ENCODE measurements at regions not wholly inside any gene's neighbourhood (a gene's known extent, or its start where the extent isn't known, plus 50 kb on each side); places are given as distances from the start of the nearest gene placed in this dataset.
A peak's percentile ranks its signal among the peaks of the same experiment; 100 is the strongest.
"Not testable (repeated sequence)": the region's sequence is repeated elsewhere in the genome, so short reads cannot be mapped to it uniquely, and the experiment has no call there.

GRCh38 chr3:25916321-25916720 lies 126.4 kb downstream of the OXSM start:
- Histone ChIP-seq H3K36me3 (ENCODE audit: control insufficient read depth in 4 of 4, insufficient read depth in 4 of 4, low read length in 4 of 4) (no peaks in the 10 kb centered on the region), H3K9ac (ENCODE audit: insufficient read depth in 1 of 2, low read length in 2 of 2) (no peak overlapping the region), H3K9me3 (ENCODE audit: control insufficient read depth in 4 of 4, insufficient read depth in 3 of 4, low read length in 3 of 4) (peaks cover 0 to 2% (median 0%) of the 10 kb centered on the region in 4 donors), H3K27ac (ENCODE audit: low read depth in 1 of 2, low read length in 1 of 2) (no peak overlapping the region), H3K4me1 (ENCODE audit: control insufficient read depth in 5 of 5, insufficient read depth in 5 of 5, low read length in 5 of 5) (no peaks in the 10 kb centered on the region), H3K4me3 (no peak overlapping the region), H3K27me3 (ENCODE audit: control insufficient read depth in 3 of 3, insufficient read depth in 3 of 3, low read length in 2 of 3) (no peaks in the 10 kb centered on the region)
- no peak for ATAC-seq (ENCODE audit: insufficient read depth, low FRiP score)
- 3 to 21% methylated on average over 1 of the region's 1 CpG for WGBS, 2 donors
- no peak for TF ChIP-seq CTCF (IDR thresholded peaks at IDR 0.05; ENCODE audit: control extremely low read depth, extremely low read depth)
- peak in 2 of 3 donors; percentile 29 to 55 for DNase-seq

- H3K9me3 ChIP-seq (ENCODE audit: control insufficient read depth in 4 of 4, insufficient read depth in 3 of 4, low read length in 3 of 4): peaks cover 0 to 14% (median 2%) of the 10 kb centered on the region in 4 donors
- not testable (repeated sequence) for H3K27ac ChIP-seq (ENCODE audit: low read depth in 1 of 2, low read length in 1 of 2); H3K4me3 ChIP-seq; H3K4me1 ChIP-seq (ENCODE audit: control insufficient read depth in 5 of 5, insufficient read depth in 5 of 5, low read length in 5 of 5); H3K27me3 ChIP-seq (ENCODE audit: control insufficient read depth in 3 of 3, insufficient read depth in 3 of 3, low read length in 2 of 3); H3K9ac ChIP-seq (ENCODE audit: insufficient read depth in 1 of 2, low read length in 2 of 2); ATAC-seq (ENCODE audit: insufficient read depth, low FRiP score); DNase-seq; H3K36me3 ChIP-seq (ENCODE audit: control insufficient read depth in 4 of 4, insufficient read depth in 4 of 4, low read length in 4 of 4)
- 90 to 95% methylated on average over 6 of the region's 6 CpGs for WGBS, 2 donors
Observed at GRCh38 chr3:25931967-25932366, 142.1 kb downstream of the OXSM start.

GRCh38 chr3:25938566-25939325 lies 148.9 kb downstream of the OXSM start:
- no peaks in the 10 kb centered on the region for H3K36me3 ChIP-seq (ENCODE audit: control insufficient read depth in 4 of 4, insufficient read depth in 4 of 4, low read length in 4 of 4)
- 57 to 62% methylated on average over 2 of the region's 2 CpGs for WGBS, 2 donors
- no peaks in the 10 kb centered on the region for H3K27me3 ChIP-seq (ENCODE audit: control insufficient read depth in 3 of 3, insufficient read depth in 3 of 3, low read length in 2 of 3)
- H3K9me3 ChIP-seq (ENCODE audit: control insufficient read depth in 4 of 4, insufficient read depth in 3 of 4, low read length in 3 of 4): peaks cover 0 to 2% (median 0%) of the 10 kb centered on the region in 4 donors
- no peak for DNase-seq
- H3K9ac ChIP-seq (ENCODE audit: insufficient read depth in 1 of 2, low read length in 2 of 2): no peak overlapping the region
- TF ChIP-seq CTCF (IDR thresholded peaks at IDR 0.05; ENCODE audit: control extremely low read depth, extremely low read depth): no peak
- no peak for ATAC-seq (ENCODE audit: insufficient read depth, low FRiP score)
- no peaks in the 10 kb centered on the region for H3K4me1 ChIP-seq (ENCODE audit: control insufficient read depth in 5 of 5, insufficient read depth in 5 of 5, low read length in 5 of 5)
- no peak overlapping the region for H3K27ac ChIP-seq (ENCODE audit: low read depth in 1 of 2, low read length in 1 of 2)
- H3K4me3 ChIP-seq: no peak overlapping the region

- H3K27me3 ChIP-seq (ENCODE audit: control insufficient read depth in 3 of 3, insufficient read depth in 3 of 3, low read length in 2 of 3): no peaks in the 10 kb centered on the region
- ATAC-seq (ENCODE audit: insufficient read depth, low FRiP score) (no peak), DNase-seq (no peak)
- no peaks in the 10 kb centered on the region for H3K36me3 ChIP-seq (ENCODE audit: control insufficient read depth in 4 of 4, insufficient read depth in 4 of 4, low read length in 4 of 4)
- no peak overlapping the region for H3K9ac ChIP-seq (ENCODE audit: insufficient read depth in 1 of 2, low read length in 2 of 2)
- H3K9me3 ChIP-seq (ENCODE audit: control insufficient read depth in 4 of 4, insufficient read depth in 3 of 4, low read length in 3 of 4): no peaks in the 10 kb centered on the region
- H3K27ac ChIP-seq (ENCODE audit: low read depth in 1 of 2, low read length in 1 of 2): no peak overlapping the region
- H3K4me3 ChIP-seq: no peak overlapping the region
- no peak for TF ChIP-seq CTCF (IDR thresholded peaks at IDR 0.05; ENCODE audit: control extremely low read depth, extremely low read depth)
- no peaks in the 10 kb centered on the region for H3K4me1 ChIP-seq (ENCODE audit: control insufficient read depth in 5 of 5, insufficient read depth in 5 of 5, low read length in 5 of 5)
- WGBS, 2 donors: 93 to 94% methylated on average over 2 of the region's 2 CpGs
Observed at GRCh38 chr3:25940935-25941334, 151.0 kb downstream of the OXSM start.
